ENCODE measurements at regions not wholly inside any gene's neighbourhood (a gene's known extent, or its start where the extent isn't known, plus 50 kb on each side); places are given as distances from the start of the nearest gene placed in this dataset.

- WGBS (ENCODE audit: insufficient coverage), result no CpG with 5 or more reads among the region's 1 CpG
- H3K4me1 Mint-ChIP-seq, result no peaks in the 10 kb centered on the region
- Histone ChIP-seq H3K4me3 (replicated peaks in 1 of 3; ENCODE audit: low read depth in 2 of 3, low read length in 3 of 3) (no peak overlapping the region), H3K36me3 (replicated peaks in 1 of 2; ENCODE audit: control insufficient read depth in 1 of 2, insufficient read depth in 2 of 2, low read length in 2 of 2) (no peaks in the 10 kb centered on the region), H2AFZ (ENCODE audit: insufficient read depth, low read depth, low read length, poor library complexity, severe bottlenecking) (no peak overlapping the region), H3K4me1 (ENCODE audit: control insufficient read depth in 1 of 2, insufficient read depth in 2 of 2, low read length in 2 of 2) (no peaks in the 10 kb centered on the region), H3K9ac (ENCODE audit: insufficient read depth, low read length, poor library complexity, severe bottlenecking) (no peak overlapping the region), H3K79me2 (ENCODE audit: insufficient read depth, low read length) (no peaks in the 10 kb centered on the region), H3K27me3 (ENCODE audit: control insufficient read depth in 2 of 2, insufficient read depth in 2 of 2, low read length in 2 of 2) (no peaks in the 10 kb centered on the region), H3K27ac (ENCODE audit: low read depth in 1 of 2, low read length in 2 of 2) (no peak overlapping the region), H3K4me2 (replicated peaks; ENCODE audit: extremely low read depth, low read length, poor library complexity, severe bottlenecking) (no peak overlapping the region), H3K9me3 (replicated peaks in 1 of 2; ENCODE audit: control insufficient read depth in 1 of 2, insufficient read depth in 1 of 2, low read length in 2 of 2) (no peaks in the 10 kb centered on the region), H4K20me1 (ENCODE audit: insufficient read depth, low read length) (no peaks in the 10 kb centered on the region)
- no peak overlapping the region for H3K4me3 Mint-ChIP-seq
- H3K36me3 Mint-ChIP-seq, result no peaks in the 10 kb centered on the region
- no peaks in the 10 kb centered on the region for H3K27me3 Mint-ChIP-seq (ENCODE audit: low read depth in 3 of 3)
- H3K9me3 Mint-ChIP-seq, result peaks cover 0 to 3% (median 0%) of the 10 kb centered on the region in 7 donors
- no peak for DNase-seq
- H3K27ac Mint-ChIP-seq, result no peak overlapping the region
- intact Hi-C loops (cut with micrococcal nuclease), result no loop called here
- no peak for TF ChIP-seq CTCF (IDR thresholded peaks at IDR 0.05)
Observed at GRCh38 chr11:37076866-37077265, 478.8 kb upstream of the RAG2 start.

GRCh38 chr11:37072538-37073055 lies 474.6 kb upstream of the RAG2 start:
- no peak for DNase-seq
- Histone ChIP-seq H3K4me3 (replicated peaks in 1 of 3; ENCODE audit: low read depth in 2 of 3, low read length in 3 of 3) (no peak overlapping the region), H3K36me3 (replicated peaks in 1 of 2; ENCODE audit: control insufficient read depth in 1 of 2, insufficient read depth in 2 of 2, low read length in 2 of 2) (no peaks in the 10 kb centered on the region), H2AFZ (ENCODE audit: insufficient read depth, low read depth, low read length, poor library complexity, severe bottlenecking) (no peak overlapping the region), H3K9ac (ENCODE audit: insufficient read depth, low read length, poor library complexity, severe bottlenecking) (no peak overlapping the region), H3K9me3 (replicated peaks in 1 of 2; ENCODE audit: control insufficient read depth in 1 of 2, insufficient read depth in 1 of 2, low read length in 2 of 2) (no peaks in the 10 kb centered on the region), H3K4me1 (ENCODE audit: control insufficient read depth in 1 of 2, insufficient read depth in 2 of 2, low read length in 2 of 2) (no peaks in the 10 kb centered on the region), H3K27ac (ENCODE audit: low read depth in 1 of 2, low read length in 2 of 2) (no peak overlapping the region), H3K79me2 (ENCODE audit: insufficient read depth, low read length) (no peaks in the 10 kb centered on the region), H3K27me3 (ENCODE audit: control insufficient read depth in 2 of 2, insufficient read depth in 2 of 2, low read length in 2 of 2) (no peaks in the 10 kb centered on the region), H4K20me1 (ENCODE audit: insufficient read depth, low read length) (no peaks in the 10 kb centered on the region), H3K4me2 (replicated peaks; ENCODE audit: extremely low read depth, low read length, poor library complexity, severe bottlenecking) (no peak overlapping the region)
- no peak overlapping the region for H3K27ac Mint-ChIP-seq
- TF ChIP-seq CTCF (IDR thresholded peaks at IDR 0.05), result no peak
- no peaks in the 10 kb centered on the region for H3K27me3 Mint-ChIP-seq (ENCODE audit: low read depth in 3 of 3)
- H3K9me3 Mint-ChIP-seq, result peaks cover 0 to 4% (median 0%) of the 10 kb centered on the region in 7 donors
- H3K4me1 Mint-ChIP-seq, result no peaks in the 10 kb centered on the region
- no CpG with 5 or more reads among the region's 1 CpG for WGBS (ENCODE audit: insufficient coverage)
- H3K36me3 Mint-ChIP-seq, result no peaks in the 10 kb centered on the region
- intact Hi-C loops (cut with micrococcal nuclease), result no loop called here
- H3K4me3 Mint-ChIP-seq, result no peak overlapping the region
